HEK293 (cell line): ENCODE measurements at regions not wholly inside any gene's neighbourhood (a gene's known extent, or its start where the extent isn't known, plus 50 kb on each side); places are given as distances from the start of the nearest gene placed in this dataset.

Experiments used
- CTCF ChIA-PET: fragments of 350-600 bp; formaldehyde crosslinking; extraction: SDS; loops from one replicate; lab custom pipeline; 2021; ENCODE audit warnings: antibody characterized with exemption; lab: Yijun Ruan, JAX
- POLR2A ChIA-PET: fragments of 300-600 bp; formaldehyde crosslinking; extraction: SDS; loops from one replicate; lab custom pipeline; 2020; ENCODE audit warnings: antibody characterized with exemption, inconsistent platforms; lab: Yijun Ruan, JAX
- H3K27ac ChIP-seq: fragments of 200-500 bp; sonication (Bioruptor generic); 2 replicates; pipeline ENCODE4 v1.5.1; 2014; ENCODE audit warnings: low read depth, low read length, control low read depth, inconsistent platforms; ENCODE audit errors: extremely low read depth
- H3K36me3 ChIP-seq, 2 experiments: fragments of 200-500 bp in 1 of 2; sonication (Bioruptor generic) in 1 of 2; 1 replicate in 1 of 2; 2 replicates in 1 of 2; pipeline ENCODE4 v1.5.1; 2014 to 2017; ENCODE audit warnings: inconsistent platforms in 2 of 2, low read length in 2 of 2; ENCODE audit not compliant: control insufficient read depth in 2 of 2, insufficient read depth in 1 of 2
- H3K4me1 ChIP-seq: fragments of 200-500 bp; sonication (Bioruptor generic); 2 replicates; pipeline ENCODE4 v1.5.1; 2014; ENCODE audit warnings: mild to moderate bottlenecking, low read length, inconsistent platforms; ENCODE audit not compliant: control insufficient read depth, insufficient read depth
- H3K4me3 ChIP-seq: 2 replicates; pipeline ENCODE4 v1.5.1; 2011; ENCODE audit warnings: low read depth, mild to moderate bottlenecking, control low read depth, low read length, moderate library complexity
- H3K9me3 ChIP-seq: fragments of 200-500 bp; sonication (Bioruptor generic); 2 replicates; pipeline ENCODE4 v1.5.1; 2014; ENCODE audit warnings: low read depth, low read length, inconsistent platforms; ENCODE audit not compliant: control insufficient read depth, insufficient read depth
- BCL11B ChIP-seq: fragments of 450-650 bp; formaldehyde crosslinking; IDR thresholded peaks from 2 replicates; pipeline ENCODE4 v1.5.1; 2016; ENCODE audit warnings: low read depth, missing biosample characterization, missing genetic modification characterization
- HIC1 ChIP-seq: fragments of 450-650 bp; formaldehyde crosslinking; IDR thresholded peaks from 2 replicates; pipeline ENCODE4 v1.5.1; 2016; ENCODE audit warnings: missing biosample characterization, missing genetic modification characterization
- KLF16 ChIP-seq: fragments of 450-650 bp; formaldehyde crosslinking; IDR thresholded peaks from 2 replicates; pipeline ENCODE4 v1.5.1; 2017; ENCODE audit warnings: missing biosample characterization, missing genetic modification characterization
- MEIS1 ChIP-seq: sonication (generic); formaldehyde crosslinking; IDR thresholded peaks from 2 replicates; pipeline ENCODE4 v1.8.1; 2022; ENCODE audit warnings: missing genetic modification reagents, mild to moderate bottlenecking, borderline replicate concordance
- TSHZ1 ChIP-seq: fragments of 450-650 bp; formaldehyde crosslinking; IDR thresholded peaks from 2 replicates; pipeline ENCODE4 v1.5.1; 2016; ENCODE audit warnings: missing biosample characterization, missing genetic modification characterization, borderline replicate concordance
- ZNF121 ChIP-seq: fragments of 450-650 bp; formaldehyde crosslinking; IDR thresholded peaks from 2 replicates; pipeline ENCODE4 v1.5.1; 2016; ENCODE audit warnings: missing biosample characterization, missing genetic modification characterization
- ZNF155 ChIP-seq: fragments of 450-650 bp; formaldehyde crosslinking; IDR thresholded peaks from 2 replicates; pipeline ENCODE4 v1.5.1; 2016; ENCODE audit warnings: missing biosample characterization, missing genetic modification characterization
- ZNF174 ChIP-seq: fragments of 450-650 bp; formaldehyde crosslinking; IDR thresholded peaks from 2 replicates; pipeline ENCODE4 v1.5.0; 2017; ENCODE audit warnings: missing biosample characterization, mild to moderate bottlenecking, missing genetic modification characterization
- ZNF202 ChIP-seq: fragments of 450-650 bp; formaldehyde crosslinking; IDR thresholded peaks from 2 replicates; pipeline ENCODE4 v1.5.1; 2016; ENCODE audit warnings: missing biosample characterization, missing genetic modification characterization, borderline replicate concordance
- ZNF366 ChIP-seq: fragments of 450-650 bp; formaldehyde crosslinking; conservative IDR thresholded peaks from 2 replicates; pipeline ENCODE4 v1.5.1; 2016; ENCODE audit warnings: missing biosample characterization, missing genetic modification characterization
- ZNF549 ChIP-seq: fragments of 450-650 bp; IDR thresholded peaks from 2 replicates; pipeline ENCODE4 v1.5.1; 2018; ENCODE audit warnings: missing biosample characterization, missing genetic modification characterization, mild to moderate bottlenecking, inconsistent platforms, moderate library complexity
- ZNF707 ChIP-seq: fragments of 450-650 bp; formaldehyde crosslinking; IDR thresholded peaks from 2 replicates; pipeline ENCODE4 v1.5.1; 2016; ENCODE audit warnings: missing biosample characterization, missing genetic modification characterization
- ZNF843 ChIP-seq: fragments of 450-650 bp; formaldehyde crosslinking; IDR thresholded peaks from 2 replicates; pipeline ENCODE4 v1.5.1; 2016; ENCODE audit warnings: missing biosample characterization, missing genetic modification characterization
- ZSCAN5A ChIP-seq: fragments of 450-650 bp; formaldehyde crosslinking; IDR thresholded peaks from 2 replicates; pipeline ENCODE4 v1.5.1; 2016; ENCODE audit warnings: missing biosample characterization, missing genetic modification characterization

GRCh38 chr15:61501815-61502389, 272.8 kb upstream of the RORA start:
- H3K36me3 ChIP-seq: no peaks in the 10 kb centered on the region
- no peaks in the 10 kb centered on the region for H3K4me1 ChIP-seq
- no peak overlapping the region for H3K4me3 ChIP-seq
- TF ChIP-seq ZNF366 (tag by site-specific recombination) (no peak), ZNF174 (tag by site-specific recombination) (no peak), ZNF121 (tag by site-specific recombination) (no peak), HIC1 (tag by site-specific recombination) (no peak)
- TF ChIP-seq, all 188 proteins: peak for 0
- CTCF ChIA-PET: interaction anchor here (2.5 kb wide), 1 partner anchor 333 kb away, joined by 5 read pairs; no protein-coding TSS in a partner anchor
- POLR2A ChIA-PET: no interaction called here
- Histone ChIP-seq H3K27ac (no peak overlapping the region), H3K9me3 (no peaks in the 10 kb centered on the region)

GRCh38 chr15:61500951-61501620, 272.0 kb upstream of the RORA start:
- TF ChIP-seq TSHZ1: no peak
- TF ChIP-seq ZNF707 (tag by site-specific recombination): no peak
- TF ChIP-seq MEIS1 (CRISPR knock-in tag): no peak
- no peak for TF ChIP-seq BCL11B
- no peaks in the 10 kb centered on the region for H3K4me1 ChIP-seq
- ChIA-PET POLR2A (no interaction called here), CTCF (interaction anchor here (2.5 kb wide), 1 partner anchor 333 kb away, joined by 5 read pairs; no protein-coding TSS in a partner anchor)
- H3K27ac ChIP-seq: no peak overlapping the region
- no peaks in the 10 kb centered on the region for H3K36me3 ChIP-seq
- no peak overlapping the region for H3K4me3 ChIP-seq
- H3K9me3 ChIP-seq: no peaks in the 10 kb centered on the region

- no peaks in the 10 kb centered on the region for H3K9me3 ChIP-seq
- H3K4me1 ChIP-seq: no peaks in the 10 kb centered on the region
- CTCF ChIA-PET: interaction anchor here (2.5 kb wide), 1 partner anchor 334 kb away, joined by 5 read pairs; no protein-coding TSS in a partner anchor
- POLR2A ChIA-PET: no interaction called here
- no peaks in the 10 kb centered on the region for H3K36me3 ChIP-seq
- no peak overlapping the region for H3K4me3 ChIP-seq
- no peak overlapping the region for H3K27ac ChIP-seq
- TF ChIP-seq ZNF707 (tag by site-specific recombination) (no peak), ZNF843 (tag by site-specific recombination) (no peak), ZNF202 (no peak), ZNF155 (tag by site-specific recombination) (no peak), ZNF549 (tag by site-specific recombination) (no peak), ZSCAN5A (tag by site-specific recombination) (no peak), KLF16 (no peak)
- TF ChIP-seq, all 188 proteins: peak for 0
Observed at GRCh38 chr15:61500523-61500922, 271.4 kb upstream of the RORA start.
